A549 (cell line): ENCODE measurements at regions not wholly inside any gene's neighbourhood (a gene's known extent, or its start where the extent isn't known, plus 50 kb on each side); places are given as distances from the start of the nearest gene placed in this dataset.

Experiments used
- MYC ChIP-seq: IDR thresholded peaks from 2 replicates; pipeline ENCODE4 v1.6.1; 2012; ENCODE audit warnings: mild to moderate bottlenecking, inconsistent platforms, low read length, improper control_type of control experiment, borderline replicate concordance
- POLR2A ChIP-seq: IDR thresholded peaks from 2 replicates; pipeline ENCODE4 v1.6.1; 2012; ENCODE audit warnings: mild to moderate bottlenecking, low read length

DNA sequence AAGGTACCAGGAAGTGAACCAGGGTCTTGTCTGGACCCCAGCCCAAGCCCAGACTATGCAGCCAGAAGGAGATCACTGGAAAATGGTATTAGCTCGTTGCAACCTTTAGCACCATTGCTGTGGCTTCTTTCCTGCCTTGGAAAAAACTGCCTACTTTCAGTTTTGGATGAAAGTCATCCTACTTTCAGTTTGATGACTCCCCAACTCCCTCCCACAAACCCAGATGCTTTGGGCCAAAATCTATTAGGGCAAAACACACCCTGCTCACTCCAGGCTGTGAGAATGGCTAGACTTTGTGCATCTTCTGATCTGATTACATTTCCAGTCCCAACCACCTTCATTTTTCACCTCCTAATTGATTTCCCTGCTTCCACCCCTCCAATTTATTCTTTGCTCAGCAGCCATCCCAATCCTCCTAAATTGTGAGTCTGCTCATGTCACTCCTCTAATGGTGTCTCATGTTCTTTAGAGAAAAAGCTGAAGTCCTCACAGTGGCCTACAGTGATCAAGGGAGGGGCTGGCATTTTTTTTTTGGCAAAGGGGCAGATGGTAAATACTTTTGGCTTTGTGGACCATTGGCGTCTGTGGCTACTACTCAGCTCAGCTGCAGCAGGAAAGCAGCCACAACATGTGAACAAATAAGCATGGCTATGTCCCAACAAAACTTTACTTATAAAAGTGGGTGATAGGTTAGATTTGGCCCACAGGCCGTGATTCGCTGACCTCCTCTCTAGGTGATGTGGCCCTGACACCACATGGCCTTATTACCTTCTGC is 368.7 kb downstream of the SLC4A3 start:
- TF ChIP-seq MYC (no peak), POLR2A (no peak)
